NOMO-1 (cell line): ENCODE measurements at regions not wholly inside any gene's neighbourhood (a gene's known extent, or its start where the extent isn't known, plus 50 kb on each side); places are given as distances from the start of the nearest gene placed in this dataset.

Experiments
- DNase-seq, 2 experiments: peaks; one replicate each; lab custom pipeline; 2025; ENCODE audit not compliant: unreplicated experiment in 2 of 2; lab: John Stamatoyannopoulos, UW

GRCh38 chr3:106714400-106714799 is 662.8 kb upstream of the CCDC54 start:
- DNase-seq = no peak

GRCh38 chr3:106715286-106715685 is 662.0 kb upstream of the CCDC54 start:
- no peak for DNase-seq

DNA sequence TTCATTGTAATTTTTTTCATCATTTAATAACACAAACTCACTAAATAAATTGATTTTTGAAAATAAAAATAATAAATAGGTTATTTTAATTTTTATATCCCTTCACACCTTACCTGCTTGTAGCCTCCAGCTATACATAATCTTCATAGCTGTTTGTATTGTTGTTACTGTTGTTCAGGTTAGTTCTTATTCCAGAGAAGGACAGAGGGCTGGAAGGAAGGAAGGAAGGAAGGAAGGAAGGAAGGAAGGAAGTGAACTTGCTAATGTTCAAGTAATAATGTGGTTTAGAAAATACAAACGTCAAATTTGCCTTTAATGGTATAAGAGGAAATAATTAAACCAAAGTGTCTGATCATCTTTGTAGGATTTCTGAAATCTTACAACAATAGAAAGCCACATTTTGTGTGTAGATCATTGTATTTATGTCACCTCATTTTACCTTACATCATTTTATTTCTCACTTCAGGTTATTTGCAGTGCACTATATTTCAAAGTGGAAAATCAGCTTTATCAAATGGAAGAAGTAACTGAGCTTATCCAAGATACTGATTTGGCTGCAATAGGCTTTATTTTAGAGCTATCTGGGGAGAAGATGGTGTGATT is 660.0 kb upstream of the CCDC54 start:
- no peak for DNase-seq

GRCh38 chr3:106719077-106719476 is 658.2 kb upstream of the CCDC54 start:
- DNase-seq = no peak

DNA sequence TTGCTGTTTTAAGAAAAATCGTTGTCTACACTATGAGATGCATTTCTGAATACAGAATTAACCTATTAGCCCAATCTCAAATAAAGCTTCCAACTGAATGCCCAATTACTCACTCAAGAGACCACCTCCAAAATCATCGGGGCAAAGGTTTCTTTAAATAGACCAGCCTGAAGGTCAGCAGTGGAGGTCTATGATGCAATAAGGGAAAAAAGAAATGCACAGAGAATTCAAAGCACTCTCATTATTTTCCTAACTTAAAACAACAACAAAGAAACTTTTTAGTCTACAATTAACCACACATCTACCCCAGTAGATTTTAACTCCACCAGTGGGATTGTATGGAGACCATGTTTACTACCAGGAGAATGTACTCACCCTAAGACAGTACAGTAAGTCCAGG is 657.7 kb upstream of the CCDC54 start:
- no peak for DNase-seq

- DNase-seq = no peak
These were observed 656.7 kb upstream of the CCDC54 start for GRCh38 chr3:106720510-106720909.

DNA sequence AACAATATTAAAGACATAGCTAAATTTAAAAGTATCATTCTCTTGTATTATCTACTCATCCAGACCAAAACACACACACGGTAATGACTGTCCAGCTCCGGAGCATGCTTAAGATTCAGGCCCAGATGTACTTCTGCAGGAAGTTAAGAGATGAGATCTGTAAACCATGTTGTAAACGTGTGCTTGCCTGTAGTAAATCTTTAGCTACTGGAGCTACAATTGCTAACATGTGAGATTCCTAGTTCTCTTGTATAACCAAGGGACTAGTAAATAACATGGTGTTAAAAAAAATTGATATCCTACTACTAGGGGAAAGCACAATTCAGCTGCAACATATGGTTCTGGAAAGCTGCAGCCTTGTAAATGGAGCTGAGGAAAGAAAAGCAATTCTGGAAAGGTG is 651.7 kb upstream of the CCDC54 start:
- no peak for DNase-seq

DNA sequence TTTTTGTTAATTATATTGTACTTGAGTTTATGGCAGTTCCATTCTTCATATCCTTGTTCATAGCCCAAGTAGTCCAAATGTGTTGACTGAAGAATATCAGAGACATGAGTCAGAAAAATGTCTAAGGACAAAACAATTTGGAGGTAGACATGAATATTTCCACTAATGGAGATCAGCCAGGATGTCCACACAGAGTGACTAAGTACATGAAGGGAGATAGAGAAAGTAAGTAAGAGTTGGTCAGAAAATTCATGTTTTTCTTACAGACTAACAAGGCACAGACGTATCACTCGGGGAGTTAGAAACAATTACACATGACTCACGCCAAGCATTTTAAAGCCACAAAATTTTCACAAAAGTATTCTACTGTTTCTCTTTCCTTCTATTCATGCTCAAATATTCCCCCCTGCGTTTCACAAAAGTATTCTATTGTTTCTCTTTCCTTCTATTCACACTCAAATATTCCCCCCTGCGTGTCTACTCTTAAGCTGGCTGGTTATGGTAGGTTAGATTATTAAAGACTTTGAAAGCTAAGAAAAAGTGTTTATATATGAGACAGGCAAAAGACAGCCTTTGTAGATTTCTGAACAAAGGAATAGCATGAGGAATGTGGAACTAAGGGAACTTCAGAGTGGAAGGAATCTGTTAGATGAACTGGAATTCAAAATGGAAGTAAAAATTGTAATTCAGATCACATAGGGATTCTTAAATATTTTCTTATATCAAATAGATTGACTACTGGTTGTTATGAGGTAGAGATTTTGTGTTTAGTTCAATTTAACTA is 648.7 kb upstream of the CCDC54 start:
- DNase-seq = no peak

DNA sequence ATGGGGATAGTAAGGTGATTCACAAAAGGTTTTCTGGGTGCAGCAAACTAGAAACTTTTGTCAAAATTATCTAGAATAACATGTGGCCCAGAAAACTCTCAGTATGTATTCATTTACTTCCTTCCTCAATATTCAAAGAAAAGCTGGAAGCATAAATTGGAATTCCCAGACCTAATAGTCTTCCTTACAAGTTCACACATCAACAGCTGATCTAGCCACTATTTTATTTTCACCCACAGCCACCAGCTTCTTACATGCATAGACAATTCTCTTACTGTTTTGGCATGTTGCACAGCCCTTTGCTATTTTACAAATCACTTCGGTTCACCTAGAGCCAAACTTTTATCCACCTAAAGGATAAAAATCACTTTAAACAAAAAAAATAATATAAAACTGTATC is 647.8 kb upstream of the CCDC54 start:
- DNase-seq = no peak

- DNase-seq = no peak
These were observed 646.0 kb upstream of the CCDC54 start for GRCh38 chr3:106731230-106731629.

GRCh38 chr3:106734712-106735111 is 642.5 kb upstream of the CCDC54 start:
- no peak for DNase-seq

DNA sequence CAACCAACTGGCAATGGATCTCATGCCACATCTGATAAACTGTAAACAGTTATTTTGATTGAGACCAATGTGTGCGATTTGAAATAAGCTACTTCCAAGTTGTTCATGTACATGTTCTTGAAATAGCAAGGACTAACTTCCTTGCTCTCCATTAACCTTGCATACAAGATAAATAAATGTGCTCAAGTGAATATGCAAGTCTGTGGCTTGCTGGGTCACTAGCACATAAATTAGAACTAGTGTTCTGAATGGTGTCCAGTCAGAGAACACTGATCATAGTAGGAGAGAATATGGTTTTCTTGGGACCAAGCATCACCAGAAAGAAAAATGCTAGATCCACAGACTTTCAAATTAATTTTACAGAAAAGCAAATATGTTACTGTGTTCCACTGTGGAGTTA is 640.0 kb upstream of the CCDC54 start:
- no peak for DNase-seq

DNA sequence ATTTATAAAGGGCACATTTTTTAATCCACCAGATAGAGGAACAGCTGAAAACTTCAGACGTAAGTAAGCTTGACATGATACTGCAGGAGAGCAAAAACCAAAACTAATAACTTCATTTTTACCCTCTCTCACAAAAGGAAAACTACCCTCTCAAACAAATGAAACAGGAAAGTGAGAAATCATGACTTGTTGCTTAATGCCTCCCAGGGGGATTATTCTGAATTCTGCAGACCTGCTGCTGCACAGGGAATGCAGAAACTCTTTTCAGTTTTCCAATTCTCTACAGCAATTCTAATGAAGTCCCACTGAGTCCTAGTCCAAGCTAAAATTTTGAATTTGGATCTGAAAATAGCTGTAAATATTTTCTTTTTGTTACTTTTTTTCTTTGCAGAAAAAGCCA is 637.1 kb upstream of the CCDC54 start:
- no peak for DNase-seq

GRCh38 chr3:106745344-106746168 is 631.7 kb upstream of the CCDC54 start:
- DNase-seq = no peak

DNA sequence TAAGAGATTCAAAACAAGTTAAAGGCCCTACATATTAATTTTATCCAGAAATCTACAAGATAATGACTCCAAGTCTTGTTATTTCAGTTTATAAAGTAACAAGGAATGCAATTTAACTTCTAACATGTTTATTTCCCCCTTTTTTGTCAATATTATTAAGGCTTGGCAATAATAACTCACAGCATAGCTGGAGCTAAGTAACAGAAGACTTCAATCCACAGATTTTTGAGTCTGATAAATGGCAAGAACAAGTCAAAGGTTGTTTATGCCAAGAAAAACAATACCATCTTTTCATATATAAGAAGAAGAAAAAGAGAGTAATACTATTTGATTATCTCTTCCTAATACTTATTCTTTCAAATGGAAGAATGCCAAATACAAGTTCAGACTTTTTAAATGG is 631.0 kb upstream of the CCDC54 start:
- DNase-seq = no peak

DNA sequence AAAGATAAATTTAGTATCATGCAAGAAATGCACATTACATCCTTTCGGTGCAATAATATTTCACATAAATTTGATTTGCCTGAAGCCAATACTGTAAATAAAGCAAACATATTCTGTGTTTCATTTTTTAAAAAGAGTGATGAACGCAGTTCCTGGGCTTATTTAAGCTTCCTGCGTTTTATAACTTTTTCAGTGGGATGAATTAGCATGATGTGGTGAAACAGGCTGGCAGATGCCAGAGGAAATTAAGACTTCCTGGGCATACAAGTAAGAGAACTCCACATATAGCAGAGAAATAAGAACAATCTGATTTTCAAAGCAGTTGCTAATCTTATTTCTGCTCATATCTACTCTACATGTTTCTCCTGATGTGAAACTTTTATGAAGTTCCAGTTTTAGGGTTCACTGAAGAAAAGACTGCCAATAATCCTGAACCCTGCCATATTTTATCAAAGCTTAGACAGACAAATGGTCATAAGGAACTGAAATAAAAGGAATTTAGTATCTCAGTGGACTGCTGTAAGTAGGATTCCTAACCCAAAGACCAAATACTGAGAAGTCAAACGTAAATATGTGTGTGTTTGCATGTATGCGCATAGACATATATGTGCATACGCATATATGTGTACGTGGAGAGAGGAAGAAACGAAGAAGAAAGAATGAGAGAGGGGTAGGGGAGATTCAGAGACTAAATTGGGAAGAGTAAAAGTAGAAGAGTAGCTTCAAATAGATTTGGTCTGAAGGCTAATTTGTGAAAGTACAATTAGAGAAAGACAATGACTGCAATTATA is 628.6 kb upstream of the CCDC54 start:
- DNase-seq = no peak

DNA sequence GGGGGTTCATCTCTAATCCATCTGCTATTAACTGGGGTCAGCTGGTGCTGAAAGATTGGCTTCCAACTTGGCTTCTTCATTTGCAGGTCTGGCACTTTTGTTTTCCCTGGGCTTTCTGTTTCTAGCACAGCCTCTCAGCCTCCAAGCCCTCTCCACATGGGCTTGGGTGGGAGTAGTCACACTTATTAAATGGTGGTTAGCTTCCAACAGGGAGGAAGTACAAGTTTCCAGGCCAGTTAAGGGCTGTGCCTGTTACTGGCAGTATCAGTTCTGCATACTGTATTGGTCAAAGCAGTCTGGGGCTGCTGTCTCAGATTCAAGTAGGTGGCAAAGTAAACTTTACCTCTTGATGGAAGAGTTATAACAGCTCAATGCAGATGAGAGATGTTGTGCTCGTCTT is 627.1 kb upstream of the CCDC54 start:
- DNase-seq = no peak

GRCh38 chr3:106755336-106755735 is 621.9 kb upstream of the CCDC54 start:
- no peak for DNase-seq

DNA sequence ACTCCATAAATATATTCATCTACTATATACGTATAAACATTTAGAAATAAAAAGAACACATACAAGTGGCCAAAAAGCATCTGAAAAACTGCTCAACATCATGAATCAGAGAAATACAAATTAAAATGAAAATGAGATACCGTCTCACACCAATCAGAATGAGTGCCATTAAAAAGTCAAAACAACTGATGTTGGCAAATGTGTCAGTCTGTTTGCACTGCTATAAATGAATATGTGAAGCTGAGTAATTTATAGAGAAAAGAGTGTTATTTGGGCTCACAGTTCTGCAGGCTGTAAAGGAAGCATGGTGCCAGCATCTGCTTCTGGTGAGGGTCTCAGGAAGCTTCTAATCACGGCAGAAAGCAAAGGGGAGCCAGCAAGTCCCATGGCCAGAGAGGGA is 620.3 kb upstream of the CCDC54 start:
- no peak for DNase-seq

- DNase-seq = no peak
These were observed 618.8 kb upstream of the CCDC54 start for GRCh38 chr3:106758459-106758858.

DNA sequence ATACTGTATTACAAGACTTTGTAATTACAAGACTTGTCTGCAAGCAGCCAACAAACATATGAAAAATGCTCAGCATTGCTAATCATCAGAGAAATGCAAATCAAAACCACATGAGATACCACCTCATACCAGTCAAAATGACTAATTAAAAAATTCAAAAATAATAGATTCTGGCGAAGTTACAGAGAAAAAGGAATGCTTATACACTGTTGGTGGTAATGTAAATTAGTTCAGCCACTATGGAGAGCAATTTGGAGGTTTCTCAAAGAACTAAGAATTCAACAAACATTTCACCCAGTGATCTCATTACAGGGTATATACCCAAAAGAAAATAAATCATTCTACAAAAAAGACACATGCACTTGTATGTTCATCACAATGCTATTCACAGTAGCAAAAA is 617.5 kb upstream of the CCDC54 start:
- no peak for DNase-seq
